DOHH2 (cell line): ENCODE measurements at regions not wholly inside any gene's neighbourhood (a gene's known extent, or its start where the extent isn't known, plus 50 kb on each side); places are given as distances from the start of the nearest gene placed in this dataset.

ENCODE experiments used
- H3F3A ChIP-seq: fragments of 200-600 bp; sonication (generic), shearing (Covaris generic); 2 replicates; pipeline ENCODE4 v1.6.0; 2016; ENCODE audit warnings: antibody characterized with exemption, mild to moderate bottlenecking; ENCODE audit not compliant: control insufficient read depth, insufficient read depth
- H3K27ac ChIP-seq: fragments of 200-600 bp; sonication (generic); 2 replicates; pipeline ENCODE4 v1.5.1; 2014; ENCODE audit warnings: low read depth, mild to moderate bottlenecking, low read length, moderate library complexity
- H3K27me3 ChIP-seq: fragments of 200-600 bp; sonication (generic); 2 replicates; pipeline ENCODE4 v1.6.1; 2014; ENCODE audit warnings: mild to moderate bottlenecking, low read length, mixed read lengths; ENCODE audit not compliant: control insufficient read depth
- H3K36me3 ChIP-seq: fragments of 200-600 bp; sonication (generic); 2 replicates; pipeline ENCODE4 v1.6.1; 2014; ENCODE audit warnings: mild to moderate bottlenecking, low read length, moderate library complexity, mixed read lengths; ENCODE audit not compliant: control insufficient read depth
- H3K4me1 ChIP-seq: fragments of 200-600 bp; sonication (generic); 2 replicates; pipeline ENCODE4 v1.6.1; 2014; ENCODE audit warnings: mild to moderate bottlenecking, low read length, mixed read lengths; ENCODE audit not compliant: control insufficient read depth
- H3K4me2 ChIP-seq: fragments of 200-600 bp; sonication (generic); 2 replicates; pipeline ENCODE4 v1.6.0; 2014; ENCODE audit warnings: mild to moderate bottlenecking, low read length, moderate library complexity
- H3K4me3 ChIP-seq: fragments of 200-600 bp; sonication (generic); 2 replicates; pipeline ENCODE4 v1.5.1; 2014; ENCODE audit warnings: mild to moderate bottlenecking, low read length, mixed read lengths
- H3K79me2 ChIP-seq: fragments of 200-600 bp; sonication (generic); 2 replicates; pipeline ENCODE4 v1.6.1; 2014; ENCODE audit warnings: mild to moderate bottlenecking, low read length, mixed read lengths; ENCODE audit not compliant: control insufficient read depth
- H3K9me2 ChIP-seq: fragments of 200-600 bp; sonication (generic); replicated peaks from 2 replicates; pipeline ENCODE4 v1.6.1; 2014; ENCODE audit warnings: mild to moderate bottlenecking, low read length, mixed read lengths; ENCODE audit not compliant: control insufficient read depth
- H3K9me3 ChIP-seq: fragments of 200-600 bp; sonication (generic); 2 replicates; pipeline ENCODE4 v1.6.1; 2014; ENCODE audit warnings: antibody characterized with exemption, low read length, mixed read lengths; ENCODE audit not compliant: control insufficient read depth, insufficient read depth
- H4K20me1 ChIP-seq: fragments of 200-600 bp; sonication (generic); 2 replicates; pipeline ENCODE4 v1.6.0; 2014; ENCODE audit warnings: low read depth, mild to moderate bottlenecking, antibody characterized with exemption, low read length, moderate library complexity; ENCODE audit not compliant: control insufficient read depth, insufficient read depth
- EZH2phosphoT487 ChIP-seq: fragments of 200-600 bp; sonication (generic); IDR thresholded peaks from 2 replicates; pipeline ENCODE4 v1.6.1; 2017; ENCODE audit warnings: borderline replicate concordance, mild to moderate bottlenecking, antibody characterized with exemption, low read length, moderate library complexity, mixed read lengths
- TF ChIP-seq, protein P1 (sequence below): fragments of 200-600 bp; sonication (generic); IDR thresholded peaks from one replicate; pipeline ENCODE4 v1.5.1; 2014; ENCODE audit warnings: antibody characterized with exemption, mild to moderate bottlenecking, low read depth, low read length; ENCODE audit not compliant: poor library complexity, severe bottlenecking

GRCh38 chr11:104764710-104765045 is 133.6 kb downstream of the CASP12 start:
- no peak for TF ChIP-seq EZH2phosphoT487
- TF ChIP-seq, protein P1, sequence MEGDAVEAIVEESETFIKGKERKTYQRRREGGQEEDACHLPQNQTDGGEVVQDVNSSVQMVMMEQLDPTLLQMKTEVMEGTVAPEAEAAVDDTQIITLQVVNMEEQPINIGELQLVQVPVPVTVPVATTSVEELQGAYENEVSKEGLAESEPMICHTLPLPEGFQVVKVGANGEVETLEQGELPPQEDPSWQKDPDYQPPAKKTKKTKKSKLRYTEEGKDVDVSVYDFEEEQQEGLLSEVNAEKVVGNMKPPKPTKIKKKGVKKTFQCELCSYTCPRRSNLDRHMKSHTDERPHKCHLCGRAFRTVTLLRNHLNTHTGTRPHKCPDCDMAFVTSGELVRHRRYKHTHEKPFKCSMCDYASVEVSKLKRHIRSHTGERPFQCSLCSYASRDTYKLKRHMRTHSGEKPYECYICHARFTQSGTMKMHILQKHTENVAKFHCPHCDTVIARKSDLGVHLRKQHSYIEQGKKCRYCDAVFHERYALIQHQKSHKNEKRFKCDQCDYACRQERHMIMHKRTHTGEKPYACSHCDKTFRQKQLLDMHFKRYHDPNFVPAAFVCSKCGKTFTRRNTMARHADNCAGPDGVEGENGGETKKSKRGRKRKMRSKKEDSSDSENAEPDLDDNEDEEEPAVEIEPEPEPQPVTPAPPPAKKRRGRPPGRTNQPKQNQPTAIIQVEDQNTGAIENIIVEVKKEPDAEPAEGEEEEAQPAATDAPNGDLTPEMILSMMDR: no peak
- Histone ChIP-seq H3K9me3 (no peaks in the 10 kb centered on the region), H3K27me3 (no peaks in the 10 kb centered on the region), H3F3A (no peaks in the 10 kb centered on the region), H4K20me1 (no peaks in the 10 kb centered on the region), H3K4me1 (no peaks in the 10 kb centered on the region), H3K79me2 (no peaks in the 10 kb centered on the region), H3K4me2 (no peak overlapping the region), H3K27ac (no peak overlapping the region), H3K4me3 (no peak overlapping the region), H3K9me2 (no peaks in the 10 kb centered on the region), H3K36me3 (no peaks in the 10 kb centered on the region)

- TF ChIP-seq EZH2phosphoT487: no peak
- TF ChIP-seq, protein P1: no peak
- no peaks in the 10 kb centered on the region for H3K79me2 ChIP-seq
- no peaks in the 10 kb centered on the region for H3K4me1 ChIP-seq
- H4K20me1 ChIP-seq: no peaks in the 10 kb centered on the region
- no peaks in the 10 kb centered on the region for H3K9me3 ChIP-seq
- no peaks in the 10 kb centered on the region for H3F3A ChIP-seq
- no peaks in the 10 kb centered on the region for H3K36me3 ChIP-seq
- no peak overlapping the region for H3K4me3 ChIP-seq
- no peak overlapping the region for H3K27ac ChIP-seq
- H3K27me3 ChIP-seq: no peaks in the 10 kb centered on the region
- H3K9me2 ChIP-seq: no peaks in the 10 kb centered on the region
- H3K4me2 ChIP-seq: no peak overlapping the region
These were observed 134.1 kb downstream of the CASP12 start for GRCh38 chr11:104763930-104764709.

- Histone ChIP-seq H3K4me2 (no peak overlapping the region), H3K79me2 (no peaks in the 10 kb centered on the region), H3K9me2 (no peaks in the 10 kb centered on the region), H3K4me3 (no peak overlapping the region), H3K4me1 (no peaks in the 10 kb centered on the region), H3K27me3 (no peaks in the 10 kb centered on the region), H3K27ac (no peak overlapping the region), H3K9me3 (no peaks in the 10 kb centered on the region), H4K20me1 (no peaks in the 10 kb centered on the region), H3K36me3 (no peaks in the 10 kb centered on the region), H3F3A (no peaks in the 10 kb centered on the region)
- TF ChIP-seq, protein P1: no peak
- no peak for TF ChIP-seq EZH2phosphoT487
These were observed 136.7 kb downstream of the CASP12 start for GRCh38 chr11:104761511-104761910.
